A549 (cell line): ENCODE measurements at regions not wholly inside any gene's neighbourhood (a gene's known extent, or its start where the extent isn't known, plus 50 kb on each side); places are given as distances from the start of the nearest gene placed in this dataset.

Experiments
- ATAC-seq, 2 experiments: fragments of 200-7000 bp in 1 of 2; fragments of >200 bp in 1 of 2; cut with Nextera tagmentation in 1 of 2; cut with Tn5 transposase in 1 of 2; 3 replicates each; pipeline versions ENCODE4 v1.8.0 to v1.9.1; 2018 to 2020; ENCODE audit warnings: mild to moderate bottlenecking in 1 of 2, moderate library complexity in 1 of 2
- CTCF ChIA-PET: fragments of 300-600 bp; sonication (Branson Sonifier 250); formaldehyde crosslinking; extraction: SDS; loops from one replicate; lab custom pipeline; 2021; ENCODE audit warnings: antibody characterized with exemption, inconsistent platforms; lab: Yijun Ruan, JAX
- POLR2A ChIA-PET: fragments of 350-600 bp; formaldehyde crosslinking; extraction: SDS; loops from one replicate; lab custom pipeline; 2021; ENCODE audit warnings: antibody characterized with exemption, inconsistent platforms; lab: Yijun Ruan, JAX
- DNase-seq, 2 experiments: peaks; one replicate each; pipeline versions ENCODE4 v3.0.0 to v3.0.0-alpha.2; 2011 to 2016; ENCODE audit warnings: low read depth in 1 of 2, low spot score in 1 of 2
- FAIRE-seq: peaks from 2 replicates; lab custom pipeline; 2011; peaks lifted over from hg19 to GRCh38; lab: Jason Lieb, UNC
- H3K27ac ChIP-seq, 2 experiments: fragments of >200 bp; sonication (Bioruptor Twin); formaldehyde crosslinking; 3 replicates each; pipeline ENCODE4 v1.5.1; 2016 to 2017
- H3K4me1 ChIP-seq: fragments of >200 bp; sonication (Bioruptor Twin); formaldehyde crosslinking; 3 replicates; pipeline ENCODE4 v1.6.1; 2016
- H3K4me2 ChIP-seq: fragments of >200 bp; sonication (Bioruptor Twin); formaldehyde crosslinking; 3 replicates; pipeline ENCODE4 v1.6.1; 2016
- H3K4me3 ChIP-seq: fragments of >200 bp; sonication (Bioruptor Twin); formaldehyde crosslinking; 3 replicates; pipeline ENCODE4 v1.5.1; 2016
- H3K9me3 ChIP-seq: fragments of >200 bp; sonication (Bioruptor Twin); formaldehyde crosslinking; 3 replicates; pipeline ENCODE4 v1.6.1; 2016
- CBX8 ChIP-seq: fragments of 200-600 bp; sonication (generic); IDR thresholded peaks from 2 replicates; pipeline ENCODE4 v1.6.1; 2016
- CEBPB ChIP-seq, 2 experiments: fragments of >200 bp in 1 of 2; sonication (Bioruptor Twin) in 1 of 2; formaldehyde crosslinking in 1 of 2; IDR thresholded peaks; 2 replicates each; pipeline ENCODE4 v1.6.1; 2012 to 2016
- CHD2 ChIP-seq: fragments of 150-350 bp; IDR thresholded peaks from 2 replicates; pipeline ENCODE4 v1.6.1; 2014; ENCODE audit warnings: low read length; ENCODE audit not compliant: partially characterized antibody
- CHD4 ChIP-seq: fragments of 200-600 bp; sonication (generic); IDR thresholded peaks from 2 replicates; pipeline ENCODE4 v1.6.1; 2016; ENCODE audit warnings: antibody characterized with exemption, mild to moderate bottlenecking, borderline replicate concordance
- EHF ChIP-seq: fragments of 250-450 bp; sonication (Bioruptor Pico); IDR thresholded peaks from 2 replicates; pipeline ENCODE4 v1.5.0; 2020; ENCODE audit warnings: mild to moderate bottlenecking
- FOSB ChIP-seq: fragments of 250-450 bp; sonication (Bioruptor Pico); IDR thresholded peaks from 2 replicates; pipeline ENCODE4 v1.5.0; 2020; ENCODE audit warnings: mild to moderate bottlenecking, moderate library complexity
- HOXA7 ChIP-seq: fragments of 250-450 bp; sonication (Bioruptor Pico); IDR thresholded peaks from 2 replicates; pipeline ENCODE4 v1.5.0; 2020; ENCODE audit warnings: mild to moderate bottlenecking, moderate library complexity
- JUN ChIP-seq, 2 experiments: fragments of >200 bp; sonication (Bioruptor Twin); formaldehyde crosslinking; IDR thresholded peaks; 2 replicates in 1 of 2; 3 replicates in 1 of 2; pipeline ENCODE4 v1.6.1; 2016 to 2017
- KDM5A ChIP-seq: fragments of 200-600 bp; sonication (generic); IDR thresholded peaks from 2 replicates; pipeline ENCODE4 v1.6.1; 2016; ENCODE audit warnings: antibody characterized with exemption, mild to moderate bottlenecking
- MAFK ChIP-seq: fragments of 450-650 bp; IDR thresholded peaks from 2 replicates; pipeline ENCODE4 v1.6.1; 2014; ENCODE audit not compliant: partially characterized antibody
- MAZ ChIP-seq: fragments of 150-350 bp; IDR thresholded peaks from 2 replicates; pipeline ENCODE4 v1.6.1; 2014; ENCODE audit warnings: antibody characterized with exemption, low read depth, low read length, borderline replicate concordance
- NR3C1 ChIP-seq: fragments of >200 bp; sonication (Bioruptor Twin); formaldehyde crosslinking; IDR thresholded peaks from 3 replicates; pipeline ENCODE4 v1.6.1; 2017
- POLR2A ChIP-seq: IDR thresholded peaks from 2 replicates; pipeline ENCODE4 v1.6.1; 2012; ENCODE audit warnings: mild to moderate bottlenecking, low read length
- RCOR1 ChIP-seq: fragments of 150-350 bp; IDR thresholded peaks from 2 replicates; pipeline ENCODE4 v1.6.1; 2014; ENCODE audit warnings: antibody characterized with exemption, low read length, low read depth
- SREBF2 ChIP-seq: fragments of 450-650 bp; IDR thresholded peaks from 2 replicates; pipeline ENCODE4 v1.6.1; 2014; ENCODE audit warnings: mild to moderate bottlenecking, moderate library complexity
- ZNF302 ChIP-seq: fragments of 250-450 bp; sonication (Bioruptor Pico); IDR thresholded peaks from 2 replicates; pipeline ENCODE4 v1.9.0; 2021; ENCODE audit warnings: inconsistent platforms, mild to moderate bottlenecking, moderate library complexity
- ZSCAN20 ChIP-seq: fragments of 250-450 bp; sonication (Bioruptor Pico); IDR thresholded peaks from 2 replicates; pipeline ENCODE4 v1.8.0; 2022; ENCODE audit warnings: mild to moderate bottlenecking, moderate library complexity
- WGBS: methylation state at CpG from one replicate; pipeline ENCODE4 v1.1.6; 2017; ENCODE audit errors: missing lambda C conversion rate; 5-methylcytosine and 5-hydroxymethylcytosine counted together
- TF ChIP-seq, protein P1 (sequence below): IDR thresholded peaks from 2 replicates; pipeline ENCODE4 v1.6.1; 2012
- TF ChIP-seq, protein P2 (sequence below): fragments of 450-650 bp; IDR thresholded peaks from 2 replicates; pipeline ENCODE4 v1.6.1; 2014; ENCODE audit warnings: antibody characterized with exemption
- TF ChIP-seq, protein P3 (sequence below): fragments of 250-450 bp; sonication (Bioruptor Pico); IDR thresholded peaks from 2 replicates; pipeline ENCODE4 v1.5.0; 2021; ENCODE audit warnings: mild to moderate bottlenecking, moderate library complexity, borderline replicate concordance
- TF ChIP-seq, protein P4 (sequence below): IDR thresholded peaks from 2 replicates; pipeline ENCODE4 v1.6.1; 2012; ENCODE audit warnings: low read depth, borderline replicate concordance
- TF ChIP-seq, protein P5 (sequence below): fragments of 150-350 bp; IDR thresholded peaks from 2 replicates; pipeline ENCODE4 v1.6.1; 2014; ENCODE audit warnings: low read depth, mild to moderate bottlenecking, low read length

DNA sequence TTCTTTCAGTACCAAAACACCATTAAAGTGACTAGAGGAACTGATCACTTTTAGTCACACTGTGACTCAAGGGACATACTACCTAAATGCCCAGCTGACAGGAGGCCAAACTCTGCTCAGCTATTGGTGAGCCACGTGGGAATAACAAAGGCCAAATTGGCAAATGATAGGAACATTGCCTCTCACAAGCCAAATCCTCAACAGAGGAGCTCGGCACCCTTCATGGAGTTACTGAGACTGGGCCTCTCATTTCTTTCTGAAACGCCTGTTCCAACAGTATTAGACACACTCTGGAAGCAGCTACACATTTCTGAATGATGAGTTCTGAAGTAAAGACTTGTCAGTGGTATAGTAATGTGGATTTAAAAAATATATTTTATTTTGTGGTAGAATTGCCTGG, 166.0 kb upstream of the COL8A1 start:
- Histone ChIP-seq H3K4me3 (no peak overlapping the region), H3K9me3 (no peaks in the 10 kb centered on the region), H3K4me1 (no peaks in the 10 kb centered on the region), H3K27ac (no peak overlapping the region), H3K4me2 (no peak overlapping the region)
- WGBS: 4% methylated on average over 3 of the region's 3 CpGs
- DNase-seq (no peak), FAIRE-seq (no peak), ATAC-seq (no peak)
- ChIA-PET POLR2A (no interaction called here), CTCF (no interaction called here)
- no peak for TF ChIP-seq MAZ
- TF ChIP-seq, protein P1, sequence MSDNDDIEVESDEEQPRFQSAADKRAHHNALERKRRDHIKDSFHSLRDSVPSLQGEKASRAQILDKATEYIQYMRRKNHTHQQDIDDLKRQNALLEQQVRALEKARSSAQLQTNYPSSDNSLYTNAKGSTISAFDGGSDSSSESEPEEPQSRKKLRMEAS: no peak
- no peak for TF ChIP-seq JUN (IDR thresholded peaks at IDR 0.05)
- TF ChIP-seq HOXA7 (CRISPR knock-in tag): no peak
- no peak for TF ChIP-seq RCOR1
- no peak for TF ChIP-seq POLR2A
- no peak for TF ChIP-seq NR3C1
- no peak for TF ChIP-seq CHD4
- no peak for TF ChIP-seq CBX8
- TF ChIP-seq SREBF2: no peak
- no peak for TF ChIP-seq MAFK

DNA sequence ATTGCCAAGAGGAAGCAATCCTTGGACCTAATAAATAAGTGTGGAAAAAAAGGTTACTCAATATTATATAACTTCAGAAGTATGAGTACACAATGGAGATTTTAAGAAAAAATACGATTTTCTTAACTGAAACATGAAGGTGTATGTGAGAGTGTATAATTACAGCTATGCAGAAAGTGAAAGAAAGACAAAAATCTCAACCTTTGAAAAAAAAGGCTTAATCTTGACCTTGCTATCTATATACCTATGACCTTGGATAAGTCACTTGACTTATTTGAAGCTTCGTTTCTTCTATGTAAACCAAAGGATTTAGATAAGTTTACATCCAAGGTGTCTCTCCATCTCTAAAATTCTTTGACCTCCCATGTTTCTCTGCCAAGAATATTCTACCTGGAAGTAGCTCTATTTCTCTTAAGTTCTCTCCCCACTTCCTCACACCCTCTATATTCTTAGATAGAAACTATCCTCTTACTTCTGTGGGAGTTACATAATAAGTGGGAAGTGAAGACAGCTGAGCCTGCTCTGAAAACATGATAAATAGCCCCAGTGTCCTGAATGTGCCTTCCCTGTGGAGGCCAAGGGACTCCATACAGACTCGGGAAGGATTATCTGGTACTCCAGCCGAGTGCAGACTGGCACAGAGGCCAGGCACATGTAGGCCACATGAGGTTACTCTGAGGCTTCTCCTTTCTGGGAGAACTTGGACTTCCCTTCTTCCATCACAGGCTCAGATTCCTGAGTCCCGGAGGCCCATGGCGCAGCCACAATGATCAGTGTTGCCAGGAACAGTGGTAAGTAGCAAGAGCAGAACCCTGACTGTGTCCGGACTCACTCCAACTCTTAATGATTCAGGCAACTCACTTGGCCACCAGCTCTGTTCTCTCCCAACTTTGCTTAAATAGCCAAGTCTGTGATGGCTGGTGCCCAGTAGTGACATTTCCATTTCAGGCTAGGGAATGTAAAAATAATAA, 166.8 kb upstream of the COL8A1 start:
- Histone ChIP-seq H3K27ac (no peak overlapping the region), H3K9me3 (no peaks in the 10 kb centered on the region), H3K4me1 (no peaks in the 10 kb centered on the region), H3K4me3 (no peak overlapping the region), H3K4me2 (no peak overlapping the region)
- ChIA-PET CTCF (interaction anchor here (0.7 kb wide), 1 partner anchor 33 kb away, joined by 3 read pairs; no protein-coding TSS in a partner anchor), POLR2A (no interaction called here)
- no peak for FAIRE-seq
- no peak for DNase-seq
- TF ChIP-seq CHD2: no peak
- TF ChIP-seq, protein P2, sequence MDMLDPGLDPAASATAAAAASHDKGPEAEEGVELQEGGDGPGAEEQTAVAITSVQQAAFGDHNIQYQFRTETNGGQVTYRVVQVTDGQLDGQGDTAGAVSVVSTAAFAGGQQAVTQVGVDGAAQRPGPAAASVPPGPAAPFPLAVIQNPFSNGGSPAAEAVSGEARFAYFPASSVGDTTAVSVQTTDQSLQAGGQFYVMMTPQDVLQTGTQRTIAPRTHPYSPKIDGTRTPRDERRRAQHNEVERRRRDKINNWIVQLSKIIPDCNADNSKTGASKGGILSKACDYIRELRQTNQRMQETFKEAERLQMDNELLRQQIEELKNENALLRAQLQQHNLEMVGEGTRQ: no peak
- no peak for TF ChIP-seq EHF (CRISPR knock-in tag)
- no peak for TF ChIP-seq KDM5A
- TF ChIP-seq ZNF302: no peak
- TF ChIP-seq FOSB: no peak
- TF ChIP-seq, protein P3, sequence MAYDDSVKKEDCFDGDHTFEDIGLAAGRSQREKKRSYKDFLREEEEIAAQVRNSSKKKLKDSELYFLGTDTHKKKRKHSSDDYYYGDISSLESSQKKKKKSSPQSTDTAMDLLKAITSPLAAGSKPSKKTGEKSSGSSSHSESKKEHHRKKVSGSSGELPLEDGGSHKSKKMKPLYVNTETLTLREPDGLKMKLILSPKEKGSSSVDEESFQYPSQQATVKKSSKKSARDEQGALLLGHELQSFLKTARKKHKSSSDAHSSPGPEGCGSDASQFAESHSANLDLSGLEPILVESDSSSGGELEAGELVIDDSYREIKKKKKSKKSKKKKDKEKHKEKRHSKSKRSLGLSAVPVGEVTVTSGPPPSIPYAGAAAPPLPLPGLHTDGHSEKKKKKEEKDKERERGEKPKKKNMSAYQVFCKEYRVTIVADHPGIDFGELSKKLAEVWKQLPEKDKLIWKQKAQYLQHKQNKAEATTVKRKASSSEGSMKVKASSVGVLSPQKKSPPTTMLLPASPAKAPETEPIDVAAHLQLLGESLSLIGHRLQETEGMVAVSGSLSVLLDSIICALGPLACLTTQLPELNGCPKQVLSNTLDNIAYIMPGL (CRISPR knock-in tag): no peak
- TF ChIP-seq CEBPB (IDR thresholded peaks at IDR 0.05): no peak
- ATAC-seq: no peak
- 24% methylated on average over 7 of the region's 7 CpGs for WGBS

DNA sequence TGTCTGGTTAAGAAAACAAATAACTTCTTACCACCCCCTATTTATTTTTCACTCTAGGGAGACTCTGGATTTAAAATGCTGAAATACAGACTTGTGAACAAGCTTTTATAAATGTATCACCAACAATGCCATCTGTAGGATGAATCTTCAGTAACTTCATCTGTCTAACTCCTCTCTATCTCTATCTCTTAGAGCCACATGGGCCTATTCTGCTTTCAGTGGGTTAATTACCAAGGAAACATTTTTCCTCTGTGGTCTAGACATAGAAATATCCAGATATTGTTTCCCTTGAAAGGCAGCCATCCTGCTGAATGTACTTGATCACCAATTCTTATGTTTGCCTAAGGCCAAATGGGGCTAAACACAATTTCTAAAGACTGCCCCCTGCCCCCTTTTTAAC, 167.6 kb upstream of the COL8A1 start:
- H3K4me2 ChIP-seq: no peak overlapping the region
- TF ChIP-seq, protein P4, sequence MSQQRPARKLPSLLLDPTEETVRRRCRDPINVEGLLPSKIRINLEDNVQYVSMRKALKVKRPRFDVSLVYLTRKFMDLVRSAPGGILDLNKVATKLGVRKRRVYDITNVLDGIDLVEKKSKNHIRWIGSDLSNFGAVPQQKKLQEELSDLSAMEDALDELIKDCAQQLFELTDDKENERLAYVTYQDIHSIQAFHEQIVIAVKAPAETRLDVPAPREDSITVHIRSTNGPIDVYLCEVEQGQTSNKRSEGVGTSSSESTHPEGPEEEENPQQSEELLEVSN: no peak
- TF ChIP-seq, protein P5, sequence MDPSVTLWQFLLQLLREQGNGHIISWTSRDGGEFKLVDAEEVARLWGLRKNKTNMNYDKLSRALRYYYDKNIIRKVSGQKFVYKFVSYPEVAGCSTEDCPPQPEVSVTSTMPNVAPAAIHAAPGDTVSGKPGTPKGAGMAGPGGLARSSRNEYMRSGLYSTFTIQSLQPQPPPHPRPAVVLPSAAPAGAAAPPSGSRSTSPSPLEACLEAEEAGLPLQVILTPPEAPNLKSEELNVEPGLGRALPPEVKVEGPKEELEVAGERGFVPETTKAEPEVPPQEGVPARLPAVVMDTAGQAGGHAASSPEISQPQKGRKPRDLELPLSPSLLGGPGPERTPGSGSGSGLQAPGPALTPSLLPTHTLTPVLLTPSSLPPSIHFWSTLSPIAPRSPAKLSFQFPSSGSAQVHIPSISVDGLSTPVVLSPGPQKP: no peak
- no peak for TF ChIP-seq ZSCAN20 (CRISPR knock-in tag)
- TF ChIP-seq, all 56 proteins: peak for 0
- no peak overlapping the region for H3K27ac ChIP-seq
- ATAC-seq: no peak
- H3K9me3 ChIP-seq: no peaks in the 10 kb centered on the region
- FAIRE-seq: no peak
- DNase-seq: no peak
- H3K4me1 ChIP-seq: no peaks in the 10 kb centered on the region
- POLR2A ChIA-PET: no interaction called here
- H3K4me3 ChIP-seq: no peak overlapping the region
- CTCF ChIA-PET: no interaction called here
